ENCODE measurements at regions not wholly inside any gene's neighbourhood (a gene's known extent, or its start where the extent isn't known, plus 50 kb on each side); places are given as distances from the start of the nearest gene placed in this dataset.

GRCh38 chr7:120168066-120168465 is 104.9 kb upstream of the KCND2 start:
- DNase-seq (ENCODE audit: low spot score), result no peak
- no peak for TF ChIP-seq CTCF (IDR thresholded peaks at IDR 0.05; ENCODE audit: extremely low read depth, missing control alignments)

- TF ChIP-seq CTCF (IDR thresholded peaks at IDR 0.05; ENCODE audit: extremely low read depth, missing control alignments), result no peak
- no peak for DNase-seq (ENCODE audit: low spot score)
These were observed 102.8 kb upstream of the KCND2 start for GRCh38 chr7:120169996-120170783.

- DNase-seq (ENCODE audit: low spot score), result no peak
These were observed 102.1 kb upstream of the KCND2 start for GRCh38 chr7:120170834-120171233.

GRCh38 chr7:120171406-120171805 is 101.6 kb upstream of the KCND2 start:
- TF ChIP-seq CTCF (IDR thresholded peaks at IDR 0.05; ENCODE audit: extremely low read depth, missing control alignments), result no peak
- no peak for DNase-seq (ENCODE audit: low spot score)

More at GRCh38 chr7:120170834-120171233, 102.1 kb upstream of the KCND2 start:
- TF ChIP-seq CTCF (IDR thresholded peaks at IDR 0.05; ENCODE audit: extremely low read depth, missing control alignments), result no peak

GRCh38 chr7:120180221-120180620 is 92.8 kb upstream of the KCND2 start:
- no peak for DNase-seq (ENCODE audit: low spot score)
- TF ChIP-seq CTCF (IDR thresholded peaks at IDR 0.05; ENCODE audit: extremely low read depth, missing control alignments), result no peak

GRCh38 chr7:120181499-120181898 is 91.5 kb upstream of the KCND2 start:
- no peak for TF ChIP-seq CTCF (IDR thresholded peaks at IDR 0.05; ENCODE audit: extremely low read depth, missing control alignments)
- DNase-seq (ENCODE audit: low spot score), result no peak

- no peak for DNase-seq (ENCODE audit: low spot score)
- TF ChIP-seq CTCF (IDR thresholded peaks at IDR 0.05; ENCODE audit: extremely low read depth, missing control alignments), result no peak
These were observed 88.1 kb upstream of the KCND2 start for GRCh38 chr7:120184866-120185265.
